Omental fat pad (tissue), 3 donors: ENCODE measurements at regions not wholly inside any gene's neighbourhood (a gene's known extent, or its start where the extent isn't known, plus 50 kb on each side); places are given as distances from the start of the nearest gene placed in this dataset.

ENCODE experiments used
- ATAC-seq: fragments of 150-250 bp; one replicate; pipeline ENCODE4 v1.9.1; 2016; ENCODE audit warnings: mild to moderate bottlenecking, moderate library complexity; ENCODE audit not compliant: low FRiP score
- DNase-seq: peaks from one replicate; pipeline ENCODE4 v3.0.0-alpha.2; 2019; ENCODE audit warnings: low spot score
- TF ChIP-seq, protein P1 (sequence below), 3 donors: fragments of 450-650 bp; IDR thresholded peaks; one replicate each; pipeline ENCODE4 v1.5.1; 2016 to 2017; ENCODE audit warnings: antibody characterized with exemption in 3 of 3, mild to moderate bottlenecking in 3 of 3, moderate library complexity in 2 of 3

DNA sequence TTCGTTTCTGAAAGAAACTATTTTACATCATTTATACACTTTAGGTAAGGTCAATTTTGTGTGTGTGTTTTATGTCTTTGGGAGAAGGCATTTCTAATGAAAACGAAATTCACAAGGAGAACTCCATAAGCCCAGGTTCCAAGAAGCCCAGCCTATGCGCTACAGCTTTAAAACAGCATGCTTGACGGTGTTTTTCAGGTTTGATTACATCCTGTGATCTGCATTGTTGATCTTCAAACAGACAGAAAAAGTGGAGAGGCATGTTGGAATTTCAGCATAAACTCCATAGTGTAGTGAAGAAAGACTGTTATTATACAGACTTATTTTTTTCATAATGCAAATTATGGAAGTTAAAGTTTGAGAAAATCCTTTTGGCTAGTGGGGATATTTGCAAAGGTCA is 187.6 kb downstream of the TEX36 start:
- DNase-seq (no peak), ATAC-seq (no peak)
- TF ChIP-seq, protein P1, sequence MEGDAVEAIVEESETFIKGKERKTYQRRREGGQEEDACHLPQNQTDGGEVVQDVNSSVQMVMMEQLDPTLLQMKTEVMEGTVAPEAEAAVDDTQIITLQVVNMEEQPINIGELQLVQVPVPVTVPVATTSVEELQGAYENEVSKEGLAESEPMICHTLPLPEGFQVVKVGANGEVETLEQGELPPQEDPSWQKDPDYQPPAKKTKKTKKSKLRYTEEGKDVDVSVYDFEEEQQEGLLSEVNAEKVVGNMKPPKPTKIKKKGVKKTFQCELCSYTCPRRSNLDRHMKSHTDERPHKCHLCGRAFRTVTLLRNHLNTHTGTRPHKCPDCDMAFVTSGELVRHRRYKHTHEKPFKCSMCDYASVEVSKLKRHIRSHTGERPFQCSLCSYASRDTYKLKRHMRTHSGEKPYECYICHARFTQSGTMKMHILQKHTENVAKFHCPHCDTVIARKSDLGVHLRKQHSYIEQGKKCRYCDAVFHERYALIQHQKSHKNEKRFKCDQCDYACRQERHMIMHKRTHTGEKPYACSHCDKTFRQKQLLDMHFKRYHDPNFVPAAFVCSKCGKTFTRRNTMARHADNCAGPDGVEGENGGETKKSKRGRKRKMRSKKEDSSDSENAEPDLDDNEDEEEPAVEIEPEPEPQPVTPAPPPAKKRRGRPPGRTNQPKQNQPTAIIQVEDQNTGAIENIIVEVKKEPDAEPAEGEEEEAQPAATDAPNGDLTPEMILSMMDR (IDR thresholded peaks at IDR 0.05), result no peak

DNA sequence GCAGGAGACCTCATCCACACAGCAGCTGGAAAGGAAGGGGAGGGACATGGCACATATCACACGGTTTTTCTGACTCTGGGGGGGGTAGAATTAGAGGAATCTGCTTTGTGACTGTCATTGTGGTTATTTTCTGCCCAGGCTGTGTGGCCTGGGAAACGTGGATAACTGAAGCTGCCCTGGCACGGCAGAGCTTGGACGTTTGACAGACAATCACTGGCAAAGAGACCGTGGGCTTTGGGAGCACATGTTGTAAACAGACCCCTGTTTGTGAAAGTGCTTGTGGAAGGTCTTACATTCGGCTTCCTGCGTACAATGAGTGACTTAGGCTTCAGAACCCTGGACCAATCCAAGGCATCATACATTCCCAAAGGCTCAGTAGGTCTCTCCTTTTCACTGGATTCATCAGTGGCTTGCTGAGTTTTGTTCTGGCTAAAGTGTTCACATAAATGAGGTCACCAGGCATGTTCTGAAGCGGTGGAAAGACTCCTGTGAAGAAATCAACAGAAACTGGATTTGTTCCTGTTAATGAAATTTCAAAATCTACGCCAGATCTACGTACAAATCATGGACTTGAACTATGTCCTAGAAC is 188.2 kb downstream of the TEX36 start:
- DNase-seq (no peak), ATAC-seq (no peak)
- TF ChIP-seq, protein P1 (IDR thresholded peaks at IDR 0.05), result no peak

DNA sequence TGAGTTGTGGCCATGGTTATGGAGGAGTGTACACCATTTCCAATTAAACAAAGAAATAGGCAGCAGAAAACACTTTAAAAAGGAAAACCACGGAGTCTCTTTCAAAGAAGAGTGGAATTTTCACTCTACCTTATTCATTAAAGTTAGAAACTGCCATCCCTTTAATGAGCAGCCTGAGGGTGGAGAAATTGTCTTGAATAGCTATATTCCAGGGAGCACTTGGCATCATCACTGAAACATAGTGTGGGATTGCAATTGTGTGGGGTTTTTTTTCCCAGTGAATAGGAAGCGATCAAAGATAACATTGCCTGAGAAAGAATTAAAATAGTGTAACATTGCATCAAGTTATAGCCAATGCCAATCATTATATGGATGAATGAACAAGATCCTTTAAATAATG is 191.6 kb downstream of the TEX36 start:
- DNase-seq (no peak), ATAC-seq (no peak)
- TF ChIP-seq, protein P1 (IDR thresholded peaks at IDR 0.05), result no peak

DNA sequence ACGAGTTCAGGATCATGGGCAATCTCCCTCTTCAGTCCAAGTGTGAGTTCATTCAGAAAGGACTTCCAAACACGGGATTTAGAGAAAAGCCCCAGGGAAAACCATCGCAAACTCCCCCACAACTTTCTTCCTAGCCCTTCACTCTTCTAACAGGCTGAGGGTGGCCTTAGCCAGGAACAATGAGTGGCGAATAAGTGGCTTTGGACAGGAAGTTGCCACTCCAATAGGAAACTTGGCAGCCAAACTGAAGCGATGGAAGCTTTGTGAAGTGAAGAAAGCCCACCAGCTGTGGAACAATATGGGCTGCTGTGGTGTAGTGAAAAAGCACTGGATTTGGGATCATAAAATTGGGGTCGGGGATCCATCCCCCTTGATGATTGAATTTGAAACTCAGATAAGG is 193.2 kb downstream of the TEX36 start:
- no peak for ATAC-seq
- TF ChIP-seq, protein P1 (IDR thresholded peaks at IDR 0.05), result no peak
- no peak for DNase-seq

DNA sequence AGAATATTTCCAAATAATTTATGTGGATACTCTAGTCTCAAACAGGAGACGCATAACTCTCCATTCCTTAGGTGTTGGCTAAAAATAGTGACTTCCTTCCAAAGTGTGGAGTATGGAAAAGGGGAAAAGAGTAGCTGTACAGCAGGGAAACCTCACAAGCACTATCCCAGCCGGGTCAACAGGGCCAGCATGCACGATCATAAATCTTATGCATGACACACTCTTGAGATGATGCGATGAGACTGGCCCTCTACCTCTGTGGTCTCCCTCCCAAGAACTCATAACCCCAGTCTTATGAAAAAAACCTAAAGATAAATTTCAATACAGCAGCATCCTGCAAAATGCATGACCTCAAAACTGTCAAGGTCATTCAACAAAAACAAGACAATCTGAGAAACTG is 197.3 kb downstream of the TEX36 start:
- DNase-seq (no peak), ATAC-seq (no peak)
- TF ChIP-seq, protein P1 (IDR thresholded peaks at IDR 0.05), result no peak

DNA sequence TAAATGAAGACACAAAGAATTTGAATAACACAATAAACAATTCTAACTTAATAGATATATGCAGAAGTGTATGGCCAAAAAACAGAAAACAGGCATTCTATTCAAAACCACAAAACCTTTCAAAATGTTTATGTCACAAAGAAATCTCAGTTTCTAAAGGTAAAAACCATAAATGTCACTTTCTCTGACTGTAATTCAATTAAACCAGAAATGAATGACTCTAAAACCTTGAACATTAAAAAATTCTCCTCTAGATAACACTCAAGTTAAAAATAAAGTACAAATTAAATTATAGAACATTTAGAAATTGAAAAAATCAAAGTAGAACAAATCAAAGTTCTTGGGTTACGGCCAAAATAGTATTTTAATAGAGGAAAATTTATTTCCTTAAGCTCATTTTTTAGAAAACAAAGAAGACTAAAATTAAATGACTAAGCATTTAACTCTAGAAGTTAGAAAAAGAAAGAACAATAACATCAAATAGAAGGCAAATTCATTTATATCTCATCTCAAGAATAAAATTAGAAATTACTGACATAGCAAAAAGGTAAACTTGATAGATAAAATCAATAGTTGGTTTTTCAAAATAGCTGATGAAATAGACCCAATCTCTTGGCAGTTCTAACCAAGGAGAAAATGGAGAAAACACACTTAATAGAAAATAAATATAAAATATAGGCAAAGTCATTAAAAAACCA is 198.8 kb downstream of the TEX36 start:
- no peak for DNase-seq

More for the DNA sequence above, 198.8 kb downstream of the TEX36 start:
- no peak for ATAC-seq
- TF ChIP-seq, protein P1 (IDR thresholded peaks at IDR 0.05), result no peak
